Endothelial cell of umbilical vein (primary cell): ENCODE measurements at regions not wholly inside any gene's neighbourhood (a gene's known extent, or its start where the extent isn't known, plus 50 kb on each side); places are given as distances from the start of the nearest gene placed in this dataset.

ENCODE experiments used
- BruUV-seq: library from RNA; stranded (reverse); fragments of 400-500 nt; replicated peaks from 2 replicates; lab custom pipeline; 2021; lab: Mats Ljungman, UMichigan
- CTCF ChIA-PET: fragments of 300-600, 350-600 bp; sonication (Branson Sonifier 250); formaldehyde crosslinking; loops from one replicate; lab custom pipeline; 2021; ENCODE audit warnings: antibody characterized with exemption, inconsistent platforms; lab: Charles Lee
- POLR2A ChIA-PET: fragments of 300-600, 350-600 bp; sonication (Branson Sonifier 250); formaldehyde crosslinking; loops from one replicate; lab custom pipeline; 2021; ENCODE audit warnings: antibody characterized with exemption, inconsistent platforms; lab: Charles Lee
- DNase-seq: peaks from one replicate; pipeline ENCODE4 v3.0.0-alpha.2; 2011; ENCODE audit warnings: low read depth, low spot score
- FAIRE-seq: peaks from 2 replicates; lab custom pipeline; 2011; peaks lifted over from hg19 to GRCh38; lab: Jason Lieb, UNC
- H2AFZ ChIP-seq: 2 replicates; pipeline ENCODE4 v1.6.0; 2012; ENCODE audit warnings: low read depth, low read length, control low read depth, inconsistent platforms
- H3K27ac ChIP-seq: 2 replicates; pipeline ENCODE4 v1.5.1; 2011; ENCODE audit warnings: low read depth, mild to moderate bottlenecking, control low read depth, low read length, moderate library complexity; ENCODE audit not compliant: insufficient read depth
- H3K27me3 ChIP-seq, 2 experiments: 2 replicates each; pipeline versions ENCODE4 v1.6.0 to v1.6.1; 2011; ENCODE audit warnings: low read length in 2 of 2, mixed read lengths in 1 of 2; ENCODE audit not compliant: control insufficient read depth in 2 of 2, insufficient read depth in 2 of 2
- H3K36me3 ChIP-seq, 2 experiments: 2 replicates in 1 of 2; 3 replicates in 1 of 2; pipeline ENCODE4 v1.5.1; 2011; ENCODE audit warnings: low read length in 2 of 2, mild to moderate bottlenecking in 1 of 2, moderate library complexity in 1 of 2; ENCODE audit not compliant: control insufficient read depth in 2 of 2, insufficient read depth in 2 of 2; ENCODE audit errors: extremely low read depth in 1 of 2
- H3K4me1 ChIP-seq: 3 replicates; pipeline ENCODE4 v1.5.1; 2011; ENCODE audit warnings: mild to moderate bottlenecking, low read length; ENCODE audit not compliant: control insufficient read depth, insufficient read depth; ENCODE audit errors: extremely low read depth
- H3K4me2 ChIP-seq: 2 replicates; pipeline ENCODE4 v1.6.1; 2011; ENCODE audit warnings: low read length, control low read depth, mixed read lengths; ENCODE audit not compliant: insufficient read depth
- H3K4me3 ChIP-seq, 3 experiments: fragments of 200-600 bp in 1 of 3; sonication (generic), shearing (Covaris generic) in 1 of 3; replicated peaks in 1 of 3; 2 replicates each; pipeline ENCODE4 v1.5.1; 2011 to 2016; ENCODE audit warnings: control low read depth in 3 of 3, low read length in 3 of 3, mild to moderate bottlenecking in 2 of 3, inconsistent platforms in 1 of 3, low read depth in 1 of 3, moderate library complexity in 1 of 3; ENCODE audit not compliant: insufficient read depth in 1 of 3
- H3K79me2 ChIP-seq: 2 replicates; pipeline ENCODE4 v1.6.0; 2012; ENCODE audit warnings: low read length, inconsistent platforms; ENCODE audit not compliant: control insufficient read depth, insufficient read depth
- H3K9ac ChIP-seq: replicated peaks from 2 replicates; pipeline ENCODE3; 2011; ENCODE audit warnings: low read length, control low read depth; ENCODE audit not compliant: insufficient read depth; ENCODE audit errors: extremely low read depth
- H3K9me1 ChIP-seq: replicated peaks from 3 replicates; pipeline ENCODE4 v1.6.0; 2011; ENCODE audit warnings: mild to moderate bottlenecking, low read length; ENCODE audit not compliant: control insufficient read depth, insufficient read depth; ENCODE audit errors: extremely low read depth
- H3K9me3 ChIP-seq: replicated peaks from 2 replicates; pipeline ENCODE4 v1.5.1; 2012; ENCODE audit warnings: low read length, inconsistent platforms; ENCODE audit not compliant: control insufficient read depth, insufficient read depth
- H4K20me1 ChIP-seq: replicated peaks from 2 replicates; pipeline ENCODE3; 2011; ENCODE audit warnings: mild to moderate bottlenecking, low read length; ENCODE audit not compliant: control insufficient read depth, insufficient read depth; ENCODE audit errors: extremely low read depth
- CTCF ChIP-seq, 2 donors: IDR thresholded peaks; 1 replicate in 1 of 2; 2 replicates in 1 of 2; pipeline ENCODE4 v1.5.1; 2011; ENCODE audit warnings: low read length in 2 of 2, mild to moderate bottlenecking in 2 of 2, moderate library complexity in 2 of 2, control low read depth in 1 of 2, inconsistent platforms in 1 of 2, low read depth in 1 of 2; ENCODE audit not compliant: insufficient read depth in 1 of 2; ENCODE audit errors: extremely low read depth in 1 of 2
- EZH2 ChIP-seq: IDR thresholded peaks from 2 replicates; pipeline ENCODE4 v1.6.1; 2012; ENCODE audit warnings: borderline replicate concordance, low read depth, mild to moderate bottlenecking, moderate library complexity, low read length, inconsistent platforms; ENCODE audit not compliant: severe bottlenecking
- FOS ChIP-seq: IDR thresholded peaks from 2 replicates; pipeline ENCODE4 v1.6.1; 2011; ENCODE audit warnings: mild to moderate bottlenecking, low read length, moderate library complexity, borderline replicate concordance; ENCODE audit not compliant: insufficient read depth
- GATA2 ChIP-seq: IDR thresholded peaks from 2 replicates; pipeline ENCODE4 v1.7.0; 2011; ENCODE audit warnings: low read depth, mild to moderate bottlenecking, moderate library complexity, mixed read lengths, low read length; ENCODE audit not compliant: insufficient read length, insufficient read depth
- JUN ChIP-seq: IDR thresholded peaks from 2 replicates; pipeline ENCODE4 v1.6.1; 2011; ENCODE audit warnings: borderline replicate concordance, low read depth; ENCODE audit not compliant: insufficient read length, insufficient read depth
- MAX ChIP-seq: IDR thresholded peaks from 2 replicates; pipeline ENCODE4 v1.6.1; 2011; ENCODE audit not compliant: insufficient read depth, insufficient read length
- MYC ChIP-seq: IDR thresholded peaks from one replicate; pipeline ENCODE4 v1.6.1; 2011; ENCODE audit warnings: mild to moderate bottlenecking, low read depth, low read length
- POLR2A ChIP-seq: IDR thresholded peaks from 2 replicates; pipeline ENCODE4 v1.6.1; 2012; ENCODE audit warnings: low read depth, mild to moderate bottlenecking, control low read depth, low read length
- POLR2AphosphoS5 ChIP-seq: IDR thresholded peaks from 2 replicates; pipeline ENCODE4 v1.6.1; 2012; ENCODE audit warnings: low read depth, mild to moderate bottlenecking, control low read depth, low read length, moderate library complexity; ENCODE audit not compliant: insufficient read depth
- dilution Hi-C: fragments of 300-500 bp; cut with MboI; formaldehyde crosslinking; loops from one replicate; pipeline ENCODE4 v1.15.0; 2019; ENCODE audit warnings: low sequenced_read_pairs; ENCODE audit not compliant: extremely low pct_ligation_motif_present
- intact Hi-C: fragments of 100-400 bp; cut with micrococcal nuclease; formaldehyde crosslinking; loops from one replicate; pipeline ENCODE4 v1.10.0; 2022

DNA sequence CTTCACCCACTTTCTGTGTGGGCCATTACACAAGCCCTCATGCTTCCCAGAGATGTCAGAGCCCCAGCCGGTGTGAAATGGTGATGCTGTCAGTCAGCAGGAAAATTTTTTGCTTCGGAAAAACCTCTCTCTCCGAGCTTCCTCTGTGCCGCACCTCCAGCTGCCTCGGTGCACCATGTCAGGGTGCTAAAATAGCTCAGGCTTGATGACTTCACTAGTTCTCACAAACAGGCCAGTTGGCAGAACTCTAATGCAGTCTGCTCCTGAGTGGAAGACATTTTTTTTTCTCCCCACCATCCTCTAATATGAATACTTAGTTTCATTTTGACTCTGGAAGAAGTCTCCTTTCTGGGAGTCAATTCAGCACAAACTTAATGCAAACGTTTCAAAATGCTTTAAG lies 71.3 kb downstream of the KLF12 start:
- BruUV-seq: no TSS peak
- no peak for FAIRE-seq
- Histone ChIP-seq H3K27ac (no peak overlapping the region), H3K4me2 (no peak overlapping the region), H3K27me3 (no peaks in the 10 kb centered on the region), H3K79me2 (peaks cover 21% of the 10 kb centered on the region), H2AFZ (no peak overlapping the region), H4K20me1 (no peaks in the 10 kb centered on the region), H3K9ac (no peak overlapping the region), H3K9me3 (no peaks in the 10 kb centered on the region), H3K9me1 (no peaks in the 10 kb centered on the region), H3K4me3 (no peak overlapping the region), H3K4me1 (no peaks in the 10 kb centered on the region), H3K36me3 (no peaks in the 10 kb centered on the region)
- TF ChIP-seq FOS (no peak), EZH2 (no peak), GATA2 (no peak), POLR2A (no peak), POLR2AphosphoS5 (no peak), JUN (no peak), CTCF (IDR thresholded peaks at IDR 0.05; ENCODE audit: extremely low read depth in 1 of 2, insufficient read depth in 1 of 2, low read depth in 1 of 2, low read length in 2 of 2) (no peak), MYC (no peak), MAX (no peak)
- dilution Hi-C loops: no loop called here
- intact Hi-C loops: no loop called here
- CTCF ChIA-PET: interaction anchor here (1.3 kb wide), 1 partner anchor 71 kb away, joined by 3 read pairs; the partner anchor contains the start of gene KLF12
- POLR2A ChIA-PET: no interaction called here
- no peak for DNase-seq
